Fibroblast of lung (primary cell): ENCODE measurements at regions not wholly inside any gene's neighbourhood (a gene's known extent, or its start where the extent isn't known, plus 50 kb on each side); places are given as distances from the start of the nearest gene placed in this dataset.

Experiments
- DNase-seq, 2 donors: peaks; one replicate each; pipeline versions ENCODE4 v3.0.0 to v3.0.0-alpha.2; 2010; ENCODE audit warnings: low read depth in 2 of 2
- H2AFZ ChIP-seq: 2 replicates; pipeline ENCODE4 v1.5.1; 2012; ENCODE audit warnings: low read length, control low read depth, inconsistent platforms
- H3K27ac ChIP-seq: 2 replicates; pipeline ENCODE4 v1.5.1; 2011; ENCODE audit warnings: low read length, control low read depth; ENCODE audit not compliant: insufficient read depth
- H3K27me3 ChIP-seq: 2 replicates; pipeline ENCODE4 v1.5.1; 2011; ENCODE audit warnings: mild to moderate bottlenecking, low read length; ENCODE audit not compliant: control insufficient read depth, insufficient read depth
- H3K36me3 ChIP-seq: 2 replicates; pipeline ENCODE4 v1.5.1; 2011; ENCODE audit warnings: low read length; ENCODE audit not compliant: control insufficient read depth, insufficient read depth
- H3K4me1 ChIP-seq: 2 replicates; pipeline ENCODE4 v1.5.1; 2011; ENCODE audit warnings: low read length; ENCODE audit not compliant: control insufficient read depth, insufficient read depth; ENCODE audit errors: extremely low read depth
- H3K4me2 ChIP-seq: 2 replicates; pipeline ENCODE4 v1.5.1; 2011; ENCODE audit warnings: low read length, control low read depth; ENCODE audit not compliant: insufficient read depth; ENCODE audit errors: extremely low read depth
- H3K4me3 ChIP-seq, 4 experiments: fragments of 200-600 bp in 1 of 4; sonication (generic) in 1 of 4; replicated peaks in 1 of 4; 2 replicates each; pipeline ENCODE4 v1.5.1; 2011 to 2016; ENCODE audit warnings: low read length in 4 of 4, low read depth in 3 of 4, mild to moderate bottlenecking in 3 of 4, control low read depth in 2 of 4, inconsistent platforms in 1 of 4, mixed read lengths in 1 of 4; ENCODE audit not compliant: insufficient read depth in 1 of 4; ENCODE audit errors: control extremely low read depth in 1 of 4
- H3K79me2 ChIP-seq: 2 replicates; pipeline ENCODE4 v1.5.1; 2012; ENCODE audit warnings: mild to moderate bottlenecking, low read length, inconsistent platforms; ENCODE audit not compliant: control insufficient read depth, insufficient read depth
- H3K9ac ChIP-seq: 2 replicates; pipeline ENCODE4 v1.5.1; 2011; ENCODE audit warnings: mild to moderate bottlenecking, low read length, control low read depth; ENCODE audit not compliant: insufficient read depth
- H3K9me3 ChIP-seq: 2 replicates; pipeline ENCODE4 v1.5.1; 2012; ENCODE audit warnings: low read depth, low read length; ENCODE audit not compliant: control insufficient read depth, insufficient read depth
- H4K20me1 ChIP-seq: 2 replicates; pipeline ENCODE4 v1.5.1; 2011; ENCODE audit warnings: low read length; ENCODE audit not compliant: control insufficient read depth, insufficient read depth; ENCODE audit errors: extremely low read depth
- CTCF ChIP-seq, 2 donors: IDR thresholded peaks in 1 of 2; conservative IDR thresholded peaks in 1 of 2; 1 replicate in 1 of 2; 2 replicates in 1 of 2; pipeline ENCODE4 v1.5.1; 2011 to 2012; ENCODE audit warnings: low read length in 2 of 2, control low read depth in 1 of 2, inconsistent platforms in 1 of 2, low read depth in 1 of 2, mild to moderate bottlenecking in 1 of 2
- EZH2 ChIP-seq: IDR thresholded peaks from 2 replicates; pipeline ENCODE4 v1.5.1; 2012; ENCODE audit warnings: low read length, control low read depth, mild to moderate bottlenecking; ENCODE audit errors: missing control alignments

GRCh38 chr11:37710031-37710430 lies 1112.0 kb upstream of the RAG2 start:
- H4K20me1 ChIP-seq = no peaks in the 10 kb centered on the region
- no peaks in the 10 kb centered on the region for H3K9me3 ChIP-seq
- no peak overlapping the region for H3K4me3 ChIP-seq
- TF ChIP-seq CTCF (conservative IDR thresholded peaks at IDR 0.05 in 1 of 2, IDR thresholded peaks at IDR 0.05 in 1 of 2; ENCODE audit: low read depth in 1 of 2, low read length in 2 of 2) (no peak), EZH2 (no peak)
- H3K27ac ChIP-seq = no peak overlapping the region
- no peaks in the 10 kb centered on the region for H3K4me1 ChIP-seq
- no peak overlapping the region for H2AFZ ChIP-seq
- H3K27me3 ChIP-seq = no peaks in the 10 kb centered on the region
- H3K79me2 ChIP-seq = no peaks in the 10 kb centered on the region
- peak; percentile 23 to 91 for DNase-seq
- no peak overlapping the region for H3K9ac ChIP-seq
- H3K4me2 ChIP-seq = no peak overlapping the region
- no peaks in the 10 kb centered on the region for H3K36me3 ChIP-seq

- peak in 1 of 2 donors; percentile 10 for DNase-seq
- Histone ChIP-seq H3K9ac (no peak overlapping the region), H3K9me3 (no peaks in the 10 kb centered on the region), H3K4me3 (no peak overlapping the region), H3K27ac (no peak overlapping the region), H3K4me1 (no peaks in the 10 kb centered on the region), H3K27me3 (no peaks in the 10 kb centered on the region), H3K4me2 (no peak overlapping the region), H3K36me3 (no peaks in the 10 kb centered on the region), H3K79me2 (no peaks in the 10 kb centered on the region), H4K20me1 (no peaks in the 10 kb centered on the region), H2AFZ (no peak overlapping the region)
- no peak for TF ChIP-seq EZH2
- TF ChIP-seq CTCF (conservative IDR thresholded peaks at IDR 0.05 in 1 of 2, IDR thresholded peaks at IDR 0.05 in 1 of 2; ENCODE audit: low read depth in 1 of 2, low read length in 2 of 2) = no peak
Observed at GRCh38 chr11:37704791-37705190, 1106.8 kb upstream of the RAG2 start.

- Histone ChIP-seq H3K9ac (no peak overlapping the region), H3K79me2 (no peaks in the 10 kb centered on the region), H3K4me3 (no peak overlapping the region), H4K20me1 (no peaks in the 10 kb centered on the region), H3K27ac (no peak overlapping the region), H3K4me1 (no peaks in the 10 kb centered on the region), H3K36me3 (no peaks in the 10 kb centered on the region), H3K4me2 (no peak overlapping the region), H2AFZ (no peak overlapping the region), H3K27me3 (no peaks in the 10 kb centered on the region), H3K9me3 (no peaks in the 10 kb centered on the region)
- TF ChIP-seq EZH2 (no peak), CTCF (conservative IDR thresholded peaks at IDR 0.05 in 1 of 2, IDR thresholded peaks at IDR 0.05 in 1 of 2; ENCODE audit: low read depth in 1 of 2, low read length in 2 of 2) (no peak)
- no peak for DNase-seq
Observed at GRCh38 chr11:37699644-37700043, 1101.6 kb upstream of the RAG2 start.
